GM10266 (cell line): ENCODE measurements at regions not wholly inside any gene's neighbourhood (a gene's known extent, or its start where the extent isn't known, plus 50 kb on each side); places are given as distances from the start of the nearest gene placed in this dataset.

ENCODE experiments used
- DNase-seq: peaks from one replicate; pipeline ENCODE4 v3.0.0; 2012; ENCODE audit errors: extremely low spot score
- TF ChIP-seq, protein P1 (sequence below): IDR thresholded peaks from 2 replicates; pipeline ENCODE4 v1.5.1; 2012; ENCODE audit warnings: mild to moderate bottlenecking, low read depth; ENCODE audit not compliant: control insufficient read depth, insufficient read depth; ENCODE audit errors: missing control alignments

DNA sequence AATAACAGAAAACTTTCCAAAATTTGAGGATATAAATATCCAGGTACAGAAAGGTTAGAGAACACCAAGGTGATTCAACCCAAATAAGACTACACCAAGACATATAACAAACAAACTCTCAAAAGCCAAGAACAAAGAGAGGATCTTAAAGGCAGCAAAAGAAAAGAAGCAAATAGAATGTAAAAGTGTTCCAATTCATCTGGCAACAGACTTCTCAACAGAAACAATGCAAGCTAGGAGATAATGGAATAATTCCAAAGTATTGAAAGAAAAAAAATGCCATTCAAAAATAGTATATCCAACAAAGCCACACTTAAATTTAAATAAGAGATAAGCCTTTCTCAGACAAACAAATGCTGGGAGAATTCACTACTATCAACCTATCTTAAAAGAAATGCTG is 153.0 kb upstream of the FAT3 start:
- TF ChIP-seq, protein P1, sequence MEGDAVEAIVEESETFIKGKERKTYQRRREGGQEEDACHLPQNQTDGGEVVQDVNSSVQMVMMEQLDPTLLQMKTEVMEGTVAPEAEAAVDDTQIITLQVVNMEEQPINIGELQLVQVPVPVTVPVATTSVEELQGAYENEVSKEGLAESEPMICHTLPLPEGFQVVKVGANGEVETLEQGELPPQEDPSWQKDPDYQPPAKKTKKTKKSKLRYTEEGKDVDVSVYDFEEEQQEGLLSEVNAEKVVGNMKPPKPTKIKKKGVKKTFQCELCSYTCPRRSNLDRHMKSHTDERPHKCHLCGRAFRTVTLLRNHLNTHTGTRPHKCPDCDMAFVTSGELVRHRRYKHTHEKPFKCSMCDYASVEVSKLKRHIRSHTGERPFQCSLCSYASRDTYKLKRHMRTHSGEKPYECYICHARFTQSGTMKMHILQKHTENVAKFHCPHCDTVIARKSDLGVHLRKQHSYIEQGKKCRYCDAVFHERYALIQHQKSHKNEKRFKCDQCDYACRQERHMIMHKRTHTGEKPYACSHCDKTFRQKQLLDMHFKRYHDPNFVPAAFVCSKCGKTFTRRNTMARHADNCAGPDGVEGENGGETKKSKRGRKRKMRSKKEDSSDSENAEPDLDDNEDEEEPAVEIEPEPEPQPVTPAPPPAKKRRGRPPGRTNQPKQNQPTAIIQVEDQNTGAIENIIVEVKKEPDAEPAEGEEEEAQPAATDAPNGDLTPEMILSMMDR: no peak
- DNase-seq: no peak

DNA sequence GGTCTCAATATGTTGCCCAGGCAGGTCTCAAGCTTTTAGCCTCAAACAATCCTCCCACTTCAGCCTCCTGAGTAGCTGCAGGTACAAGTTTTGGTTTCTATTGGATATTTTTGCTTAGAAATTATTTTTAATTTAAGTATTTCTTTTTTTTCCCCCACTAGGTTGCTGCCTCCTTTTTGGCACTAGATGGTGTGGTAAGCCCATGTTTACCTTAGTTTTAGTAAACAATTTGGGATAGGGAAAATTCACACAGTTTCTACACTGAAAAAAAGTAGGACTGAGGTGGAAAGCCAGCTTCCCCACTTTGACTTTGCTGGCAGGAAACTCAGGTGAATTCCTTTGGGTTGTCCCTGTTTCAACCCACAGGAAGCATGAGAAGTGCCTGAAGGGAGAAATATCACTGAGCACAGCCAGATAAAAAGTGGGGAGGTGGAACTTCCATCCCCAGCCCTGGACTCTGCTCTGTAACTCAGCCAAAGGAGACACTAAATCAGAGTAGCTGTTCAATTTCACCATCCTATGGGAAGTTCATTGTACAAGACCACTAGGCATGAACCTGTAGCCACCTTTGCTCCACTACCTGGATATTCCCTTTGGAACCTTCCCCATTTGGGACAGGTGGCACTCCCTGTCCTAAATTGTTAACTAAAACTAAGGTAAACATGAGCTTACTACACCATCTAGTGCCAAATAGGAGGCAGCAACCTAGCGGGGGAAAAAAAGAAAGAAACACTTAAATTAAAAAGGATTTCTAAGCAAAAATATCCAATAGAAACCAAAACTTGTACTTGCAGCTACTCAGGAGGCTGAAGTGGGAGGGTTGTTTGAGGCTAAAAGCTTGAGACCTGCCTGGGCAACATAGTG is 154.4 kb upstream of the FAT3 start:
- TF ChIP-seq, protein P1: no peak
- no peak for DNase-seq

DNA sequence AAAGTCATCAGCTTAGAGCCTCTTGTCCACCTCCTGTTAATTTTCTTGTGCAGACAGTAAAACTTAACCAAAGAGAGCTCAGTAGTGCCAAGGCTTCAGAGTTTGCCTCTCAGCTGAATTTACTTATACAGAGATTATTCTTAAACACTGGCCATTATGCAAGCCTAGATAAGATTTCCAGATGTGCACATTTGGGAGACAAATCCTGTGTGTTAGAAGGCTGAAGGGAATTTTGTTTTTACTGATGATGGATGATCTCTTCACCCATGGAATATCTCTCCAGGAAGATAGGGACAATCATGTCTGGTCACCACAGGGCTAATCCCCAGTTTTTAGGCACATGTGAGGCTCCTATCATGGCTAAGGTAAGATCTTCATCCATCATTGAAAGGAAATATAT is 157.6 kb upstream of the FAT3 start:
- no peak for DNase-seq
- TF ChIP-seq, protein P1: no peak

DNA sequence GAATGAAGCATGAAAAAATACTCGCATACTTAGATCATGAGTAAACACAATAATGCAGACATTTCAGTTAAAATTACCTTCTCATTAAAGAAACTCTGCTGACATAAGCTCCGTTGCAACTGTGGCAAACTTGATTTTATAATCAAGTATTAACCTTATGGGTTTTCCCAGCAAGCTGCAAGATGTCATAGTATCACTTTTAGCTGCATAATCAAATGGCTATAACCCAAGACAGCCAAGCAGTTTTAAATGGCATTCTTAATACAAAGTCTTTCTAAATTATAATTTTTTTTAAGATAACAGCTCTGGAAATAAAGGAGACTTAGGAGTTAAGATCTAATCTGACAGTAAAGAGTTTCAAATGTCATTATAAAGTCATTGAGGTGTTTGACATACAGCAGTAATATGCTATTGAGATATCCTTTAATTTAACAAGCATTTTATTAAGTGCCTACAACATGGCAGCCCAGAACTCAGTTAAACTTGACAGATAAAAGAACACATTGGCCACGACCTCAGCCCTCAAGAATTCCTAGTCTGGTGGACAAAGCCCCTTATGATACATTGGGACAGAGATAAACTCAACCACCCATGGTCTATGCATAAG is 163.1 kb upstream of the FAT3 start:
- DNase-seq: no peak
- TF ChIP-seq, protein P1: no peak

DNA sequence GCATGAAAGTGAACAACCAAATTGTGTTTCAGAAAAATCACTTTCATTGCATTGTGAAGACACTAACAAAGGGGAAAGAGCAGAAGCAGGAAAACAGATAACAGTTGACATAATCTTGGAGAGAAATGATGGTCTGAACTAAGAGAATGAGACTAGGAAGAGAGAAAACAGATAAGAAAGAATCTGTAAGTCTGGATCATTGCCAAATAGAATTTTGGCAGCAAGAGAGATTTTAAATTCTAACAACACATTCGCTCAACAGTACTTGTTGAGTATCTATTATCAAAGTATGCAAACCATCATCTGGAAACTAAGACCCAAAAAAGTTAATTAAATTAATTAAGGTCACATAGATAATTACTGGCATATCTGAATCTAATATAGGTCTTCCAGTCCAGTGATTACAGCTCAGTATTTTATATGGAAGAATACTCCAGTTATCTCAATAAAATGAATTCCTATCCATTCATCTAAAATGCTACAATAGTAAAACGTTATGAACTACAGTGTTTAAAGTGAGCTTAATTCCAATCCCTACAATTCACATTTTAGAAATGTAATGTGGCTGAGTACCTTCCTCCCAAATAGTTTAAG is 166.7 kb upstream of the FAT3 start:
- DNase-seq: no peak
- TF ChIP-seq, protein P1: no peak

DNA sequence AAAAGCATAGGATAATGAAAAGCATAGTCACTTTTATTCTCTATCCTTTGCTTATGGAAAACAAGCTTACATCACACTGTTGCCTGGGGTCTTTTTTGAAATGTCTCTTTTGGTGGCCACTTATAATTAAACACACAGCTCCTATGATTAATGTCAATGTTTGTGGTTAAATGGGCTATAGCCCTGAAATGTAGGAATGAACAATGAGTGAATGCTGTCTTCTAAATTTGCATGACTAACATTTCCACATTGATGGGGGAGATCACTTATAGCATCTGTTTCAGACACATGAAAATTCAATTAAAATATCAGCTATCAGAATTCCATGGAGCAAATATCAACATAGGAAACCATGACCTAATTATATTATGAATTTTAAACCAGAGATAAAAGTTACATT is 171.4 kb upstream of the FAT3 start:
- DNase-seq: no peak
- TF ChIP-seq, protein P1: no peak

DNA sequence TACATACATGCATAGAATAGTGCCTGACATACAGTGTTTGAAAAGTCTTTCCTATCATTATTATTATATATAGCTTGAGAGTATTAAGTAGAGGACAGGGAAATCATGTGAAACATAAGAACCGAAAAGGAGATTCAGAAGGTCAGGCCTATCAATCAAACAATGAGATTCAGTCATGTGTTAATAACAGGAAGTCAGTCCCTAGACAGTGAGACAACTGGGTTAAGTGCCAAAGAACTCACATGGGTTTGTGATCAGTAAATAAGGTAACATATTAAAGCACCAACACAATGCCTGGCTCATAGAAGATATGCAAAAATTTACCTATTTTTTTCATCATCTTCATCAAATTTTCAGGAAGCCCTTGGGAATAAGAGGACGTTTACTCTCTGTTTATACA is 174.3 kb upstream of the FAT3 start:
- TF ChIP-seq, protein P1: no peak
- no peak for DNase-seq
